DND-41 (cell line): ENCODE measurements at regions not wholly inside any gene's neighbourhood (a gene's known extent, or its start where the extent isn't known, plus 50 kb on each side); places are given as distances from the start of the nearest gene placed in this dataset.

Experiments
- EZH2 ChIP-seq: IDR thresholded peaks from 3 replicates; pipeline ENCODE4 v1.6.1; 2012; ENCODE audit warnings: borderline replicate concordance, low read depth, mild to moderate bottlenecking, moderate library complexity, low read length, inconsistent platforms; ENCODE audit not compliant: severe bottlenecking
- TF ChIP-seq, protein P1 (sequence below): IDR thresholded peaks from 2 replicates; pipeline ENCODE4 v1.5.1; 2012; ENCODE audit warnings: borderline replicate concordance, low read length, moderate library complexity, mild to moderate bottlenecking; ENCODE audit not compliant: poor library complexity, severe bottlenecking; ENCODE audit errors: extremely low read depth

DNA sequence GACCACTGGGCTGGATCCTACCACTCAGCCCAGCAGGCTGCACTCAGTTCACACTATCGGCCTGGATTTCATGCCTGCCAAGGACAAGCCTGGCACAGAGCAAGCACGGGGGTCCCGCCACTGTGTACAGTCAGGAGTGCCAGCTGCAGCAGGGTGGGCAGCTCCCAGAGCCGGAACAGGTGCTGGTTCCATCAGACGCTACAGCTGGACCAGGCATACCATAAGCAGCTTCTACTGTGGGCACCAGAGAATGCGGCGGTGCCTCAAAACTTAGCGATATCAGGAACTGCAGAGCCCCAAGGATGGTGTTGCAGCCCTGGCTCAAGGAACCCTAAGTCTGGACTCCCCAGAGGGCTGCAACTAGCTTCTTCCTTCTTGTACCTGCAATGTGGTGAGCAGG lies 124.8 kb downstream of the BCHE start:
- TF ChIP-seq, protein P1, sequence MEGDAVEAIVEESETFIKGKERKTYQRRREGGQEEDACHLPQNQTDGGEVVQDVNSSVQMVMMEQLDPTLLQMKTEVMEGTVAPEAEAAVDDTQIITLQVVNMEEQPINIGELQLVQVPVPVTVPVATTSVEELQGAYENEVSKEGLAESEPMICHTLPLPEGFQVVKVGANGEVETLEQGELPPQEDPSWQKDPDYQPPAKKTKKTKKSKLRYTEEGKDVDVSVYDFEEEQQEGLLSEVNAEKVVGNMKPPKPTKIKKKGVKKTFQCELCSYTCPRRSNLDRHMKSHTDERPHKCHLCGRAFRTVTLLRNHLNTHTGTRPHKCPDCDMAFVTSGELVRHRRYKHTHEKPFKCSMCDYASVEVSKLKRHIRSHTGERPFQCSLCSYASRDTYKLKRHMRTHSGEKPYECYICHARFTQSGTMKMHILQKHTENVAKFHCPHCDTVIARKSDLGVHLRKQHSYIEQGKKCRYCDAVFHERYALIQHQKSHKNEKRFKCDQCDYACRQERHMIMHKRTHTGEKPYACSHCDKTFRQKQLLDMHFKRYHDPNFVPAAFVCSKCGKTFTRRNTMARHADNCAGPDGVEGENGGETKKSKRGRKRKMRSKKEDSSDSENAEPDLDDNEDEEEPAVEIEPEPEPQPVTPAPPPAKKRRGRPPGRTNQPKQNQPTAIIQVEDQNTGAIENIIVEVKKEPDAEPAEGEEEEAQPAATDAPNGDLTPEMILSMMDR = no peak
- TF ChIP-seq EZH2 = no peak
